Naive thymus-derived CD4-positive, alpha-beta T cell (primary cell): ENCODE measurements at regions not wholly inside any gene's neighbourhood (a gene's known extent, or its start where the extent isn't known, plus 50 kb on each side); places are given as distances from the start of the nearest gene placed in this dataset.

Source experiments
- ATAC-seq: fragments of 150-1000 bp; cut with Tn5 transposase; 2 replicates; pipeline ENCODE4 v1.10.0; 2021; ENCODE audit warnings: mild to moderate bottlenecking, moderate library complexity
- CTCF ChIA-PET: fragments of 350-600 bp; sonication (Branson Sonifier 250); formaldehyde crosslinking; loops from one replicate; lab custom pipeline; 2021; ENCODE audit warnings: antibody characterized with exemption; lab: Charles Lee
- POLR2A ChIA-PET: fragments of 350-600 bp; sonication (Branson Sonifier 250); formaldehyde crosslinking; loops from one replicate; lab custom pipeline; 2021; ENCODE audit warnings: antibody characterized with exemption, inconsistent platforms; lab: Charles Lee
- DNase-seq, 9 donors: peaks; one replicate each; pipeline versions ENCODE4 v3.0.0 to v3.0.0-alpha.2; 2020 to 2022; ENCODE audit warnings: mixed read lengths in 1 of 9
- H3K27ac ChIP-seq: one replicate; pipeline ENCODE4 v1.7.0; 2013; ENCODE audit warnings: mild to moderate bottlenecking, low read depth, low read length, moderate library complexity
- H3K27me3 ChIP-seq, 2 donors: one replicate each; pipeline ENCODE4 v1.7.0; 2013; ENCODE audit warnings: low read length in 2 of 2, mild to moderate bottlenecking in 2 of 2, moderate library complexity in 2 of 2; ENCODE audit not compliant: control insufficient read depth in 2 of 2, insufficient read depth in 2 of 2
- H3K36me3 ChIP-seq, 3 experiments: 1 replicate in 2 of 3; 2 replicates in 1 of 3; pipeline ENCODE4 v1.7.0; 2013; ENCODE audit warnings: low read length in 3 of 3, mild to moderate bottlenecking in 3 of 3, moderate library complexity in 1 of 3; ENCODE audit not compliant: insufficient read depth in 3 of 3, control insufficient read depth in 2 of 3
- H3K4me1 ChIP-seq, 2 donors: one replicate each; pipeline ENCODE4 v1.7.0; 2013; ENCODE audit warnings: low read length in 2 of 2, mild to moderate bottlenecking in 2 of 2, moderate library complexity in 1 of 2; ENCODE audit not compliant: control insufficient read depth in 2 of 2, insufficient read depth in 2 of 2
- H3K4me3 ChIP-seq: 2 replicates; pipeline ENCODE4 v1.7.0; 2013; ENCODE audit warnings: mild to moderate bottlenecking, low read length
- H3K9me3 ChIP-seq, 3 experiments: 1 replicate in 2 of 3; 2 replicates in 1 of 3; pipeline ENCODE4 v1.7.0; 2013; ENCODE audit warnings: low read length in 3 of 3; ENCODE audit not compliant: control insufficient read depth in 2 of 3
- H3K27ac Mint-ChIP-seq, 9 donors: one replicate each; pipeline ENCODE4 v1.8.0; 2020 to 2022; ENCODE audit warnings: mixed read lengths in 9 of 9, mild to moderate bottlenecking in 8 of 9, moderate library complexity in 5 of 9, inconsistent platforms in 2 of 9
- H3K27me3 Mint-ChIP-seq, 5 donors: one replicate each; pipeline ENCODE4 v1.8.0; 2021 to 2022; ENCODE audit warnings: mixed read lengths in 5 of 5, mild to moderate bottlenecking in 1 of 5
- H3K36me3 Mint-ChIP-seq, 5 donors: one replicate each; pipeline ENCODE4 v1.8.0; 2020 to 2022; ENCODE audit warnings: mixed read lengths in 5 of 5, mild to moderate bottlenecking in 3 of 5, inconsistent platforms in 1 of 5
- H3K4me1 Mint-ChIP-seq, 7 donors: one replicate each; pipeline ENCODE4 v1.8.0; 2020 to 2022; ENCODE audit warnings: mixed read lengths in 7 of 7, mild to moderate bottlenecking in 3 of 7, inconsistent platforms in 1 of 7
- H3K4me3 Mint-ChIP-seq, 10 donors: one replicate each; pipeline ENCODE4 v1.8.0; 2020 to 2022; ENCODE audit warnings: mild to moderate bottlenecking in 10 of 10, mixed read lengths in 10 of 10, moderate library complexity in 6 of 10, inconsistent platforms in 2 of 10
- H3K9me3 Mint-ChIP-seq, 11 donors: one replicate each; pipeline ENCODE4 v1.8.0; 2020 to 2022; ENCODE audit warnings: mixed read lengths in 11 of 11, mild to moderate bottlenecking in 4 of 11, inconsistent platforms in 1 of 11, moderate library complexity in 1 of 11
- intact Hi-C, 2 donors: fragments of 100-400 bp; cut with micrococcal nuclease; formaldehyde crosslinking; loops; one replicate each; pipeline ENCODE4 v1.15.1; 2023

- no peaks in the 10 kb centered on the region for H3K4me1 ChIP-seq
- peaks cover 0 to 18% (median 9%) of the 10 kb centered on the region in 5 donors for H3K27me3 Mint-ChIP-seq
- intact Hi-C loops = no loop called here
- H3K27ac Mint-ChIP-seq = peak overlapping the region in 1 of 9 donors; percentile 16
- DNase-seq = no peak
- H3K9me3 ChIP-seq = no peaks in the 10 kb centered on the region
- no peaks in the 10 kb centered on the region for H3K27me3 ChIP-seq
- ChIA-PET CTCF (interaction anchor here (0.6 kb wide), 1 partner anchor 267 kb away, joined by 6 read pairs; no protein-coding TSS in a partner anchor), POLR2A (no interaction called here)
- peaks cover 0 to 5% (median 3%) of the 10 kb centered on the region in 5 donors for H3K36me3 Mint-ChIP-seq
- ATAC-seq = no peak
- peaks cover 0 to 2% (median 0%) of the 10 kb centered on the region in 7 donors for H3K4me1 Mint-ChIP-seq
- no peak overlapping the region for H3K27ac ChIP-seq
- H3K4me3 Mint-ChIP-seq = no peak overlapping the region
- H3K9me3 Mint-ChIP-seq = peaks cover 0 to 9% (median 3%) of the 10 kb centered on the region in 11 donors
- H3K4me3 ChIP-seq = no peak overlapping the region
- H3K36me3 ChIP-seq = no peaks in the 10 kb centered on the region
Measured at GRCh38 chr12:93152617-93153016, 223.5 kb upstream of the EEA1 start.

- H3K36me3 ChIP-seq = no peaks in the 10 kb centered on the region
- no peak overlapping the region for H3K27ac ChIP-seq
- ChIA-PET POLR2A (no interaction called here), CTCF (no interaction called here)
- H3K4me1 Mint-ChIP-seq = peaks cover 0 to 2% (median 0%) of the 10 kb centered on the region in 7 donors
- peaks cover 0 to 17% (median 5%) of the 10 kb centered on the region in 5 donors for H3K27me3 Mint-ChIP-seq
- intact Hi-C loops = no loop called here
- no peak for ATAC-seq
- H3K4me1 ChIP-seq = no peaks in the 10 kb centered on the region
- no peak for DNase-seq
- no peak overlapping the region for H3K4me3 ChIP-seq
- peaks cover 0 to 6% (median 4%) of the 10 kb centered on the region in 5 donors for H3K36me3 Mint-ChIP-seq
- H3K27me3 ChIP-seq = no peaks in the 10 kb centered on the region
- peaks cover 0 to 15% (median 6%) of the 10 kb centered on the region in 11 donors for H3K9me3 Mint-ChIP-seq
- no peaks in the 10 kb centered on the region for H3K9me3 ChIP-seq
- no peak overlapping the region for H3K27ac Mint-ChIP-seq
- no peak overlapping the region for H3K4me3 Mint-ChIP-seq
Measured at GRCh38 chr12:93153321-93153720, 224.2 kb upstream of the EEA1 start.

- H3K9me3 Mint-ChIP-seq = peaks cover 0 to 22% (median 12%) of the 10 kb centered on the region in 11 donors
- no peaks in the 10 kb centered on the region for H3K36me3 ChIP-seq
- intact Hi-C loops = no loop called here
- ChIA-PET CTCF (no interaction called here), POLR2A (no interaction called here)
- no peak for ATAC-seq
- no peak for DNase-seq
- no peak overlapping the region for H3K4me3 Mint-ChIP-seq
- H3K27ac Mint-ChIP-seq = no peak overlapping the region
- H3K4me1 ChIP-seq = no peaks in the 10 kb centered on the region
- H3K27me3 Mint-ChIP-seq = peaks cover 0 to 17% (median 4%) of the 10 kb centered on the region in 5 donors
- H3K4me1 Mint-ChIP-seq = peaks cover 0 to 2% (median 0%) of the 10 kb centered on the region in 7 donors
- no peaks in the 10 kb centered on the region for H3K9me3 ChIP-seq
- H3K36me3 Mint-ChIP-seq = peaks cover 0 to 6% (median 4%) of the 10 kb centered on the region in 5 donors
- no peak overlapping the region for H3K4me3 ChIP-seq
- no peak overlapping the region for H3K27ac ChIP-seq
- H3K27me3 ChIP-seq = no peaks in the 10 kb centered on the region
Measured at GRCh38 chr12:93154096-93154728, 223.5 kb upstream of the NUDT4 start.

- intact Hi-C loops = no loop called here
- Mint-ChIP-seq H3K9me3 (peaks cover 0 to 22% (median 12%) of the 10 kb centered on the region in 11 donors), H3K27me3 (peaks cover 0 to 17% (median 8%) of the 10 kb centered on the region in 5 donors), H3K4me1 (peaks cover 0 to 2% (median 0%) of the 10 kb centered on the region in 7 donors), H3K27ac (no peak overlapping the region), H3K4me3 (no peak overlapping the region), H3K36me3 (peaks cover 0 to 6% (median 4%) of the 10 kb centered on the region in 5 donors)
- no peak for DNase-seq
- Histone ChIP-seq H3K4me1 (no peaks in the 10 kb centered on the region), H3K9me3 (no peaks in the 10 kb centered on the region), H3K27ac (no peak overlapping the region), H3K36me3 (no peaks in the 10 kb centered on the region), H3K4me3 (no peak overlapping the region), H3K27me3 (no peaks in the 10 kb centered on the region)
- ChIA-PET CTCF (no interaction called here), POLR2A (no interaction called here)
- peak; percentile 46 for ATAC-seq
Measured at GRCh38 chr12:93154753-93155480, 222.8 kb upstream of the NUDT4 start.

- H3K4me3 Mint-ChIP-seq = no peak overlapping the region
- H3K4me1 ChIP-seq = no peaks in the 10 kb centered on the region
- intact Hi-C loops = no loop called here
- no peaks in the 10 kb centered on the region for H3K27me3 ChIP-seq
- peaks cover 0 to 6% (median 4%) of the 10 kb centered on the region in 5 donors for H3K36me3 Mint-ChIP-seq
- no peak for DNase-seq
- ChIA-PET CTCF (no interaction called here), POLR2A (no interaction called here)
- no peak overlapping the region for H3K4me3 ChIP-seq
- H3K4me1 Mint-ChIP-seq = peaks cover 0 to 2% (median 0%) of the 10 kb centered on the region in 7 donors
- peaks cover 0 to 22% (median 12%) of the 10 kb centered on the region in 11 donors for H3K9me3 Mint-ChIP-seq
- H3K27ac Mint-ChIP-seq = peak overlapping the region in 1 of 9 donors; percentile 12
- H3K9me3 ChIP-seq = no peaks in the 10 kb centered on the region
- H3K27me3 Mint-ChIP-seq = peaks cover 0 to 26% (median 11%) of the 10 kb centered on the region in 5 donors
- ATAC-seq = no peak
- no peaks in the 10 kb centered on the region for H3K36me3 ChIP-seq
- H3K27ac ChIP-seq = no peak overlapping the region
Measured at GRCh38 chr12:93156086-93156716, 221.5 kb upstream of the NUDT4 start.

GRCh38 chr12:93157279-93157678, 220.4 kb upstream of the NUDT4 start:
- Histone ChIP-seq H3K27ac (no peak overlapping the region), H3K4me1 (no peaks in the 10 kb centered on the region), H3K27me3 (no peaks in the 10 kb centered on the region), H3K4me3 (no peak overlapping the region), H3K36me3 (no peaks in the 10 kb centered on the region), H3K9me3 (no peaks in the 10 kb centered on the region)
- intact Hi-C loops = no loop called here
- POLR2A ChIA-PET = no interaction called here
- peaks cover 0 to 2% (median 0%) of the 10 kb centered on the region in 7 donors for H3K4me1 Mint-ChIP-seq
- peaks cover 0 to 22% (median 11%) of the 10 kb centered on the region in 11 donors for H3K9me3 Mint-ChIP-seq
- peaks cover 0 to 5% (median 3%) of the 10 kb centered on the region in 5 donors for H3K36me3 Mint-ChIP-seq
- ATAC-seq = no peak
- H3K27ac Mint-ChIP-seq = no peak overlapping the region
- DNase-seq = no peak
- H3K4me3 Mint-ChIP-seq = no peak overlapping the region
- CTCF ChIA-PET = no interaction called here
- H3K27me3 Mint-ChIP-seq = peaks cover 0 to 26% (median 11%) of the 10 kb centered on the region in 5 donors
